GM20431 (cell line): ENCODE measurements at regions not wholly inside any gene's neighbourhood (a gene's known extent, or its start where the extent isn't known, plus 50 kb on each side); places are given as distances from the start of the nearest gene placed in this dataset.

Experiments
- in situ Hi-C: fragments of 300-500 bp; cut with MseI, MboI; formaldehyde crosslinking; loops from one replicate; pipeline ENCODE4 v1.15.0; 2020; ENCODE audit warnings: low sequenced_read_pairs; ENCODE audit not compliant: unreplicated experiment

- in situ Hi-C loops, result loop anchor here (25.0 kb wide), 1 partner anchor 97 kb away; no protein-coding TSS in a partner anchor
Measured at GRCh38 chr3:87634426-87634825, 358.0 kb upstream of the POU1F1 start.

GRCh38 chr3:87627316-87627715, 350.9 kb upstream of the POU1F1 start:
- in situ Hi-C loops, result loop anchor here (25.0 kb wide), 1 partner anchor 90 kb away; no protein-coding TSS in a partner anchor

GRCh38 chr3:87626546-87626945, 350.2 kb upstream of the POU1F1 start:
- in situ Hi-C loops, result loop anchor here (25.0 kb wide), 1 partner anchor 89 kb away; no protein-coding TSS in a partner anchor

- in situ Hi-C loops, result loop anchor here (25.0 kb wide), 1 partner anchor 89 kb away; no protein-coding TSS in a partner anchor
Measured at GRCh38 chr3:87625876-87626275, 349.5 kb upstream of the POU1F1 start.

GRCh38 chr3:87624860-87625259, 348.5 kb upstream of the POU1F1 start:
- in situ Hi-C loops, result loop anchor here (25.0 kb wide), 1 partner anchor 88 kb away; no protein-coding TSS in a partner anchor

GRCh38 chr3:87621667-87622066, 345.3 kb upstream of the POU1F1 start:
- in situ Hi-C loops, result no loop called here

GRCh38 chr3:87615506-87615905, 339.1 kb upstream of the POU1F1 start:
- in situ Hi-C loops, result no loop called here

GRCh38 chr3:87614998-87615397, 338.6 kb upstream of the POU1F1 start:
- in situ Hi-C loops, result no loop called here

- in situ Hi-C loops, result no loop called here
Measured at GRCh38 chr3:87607234-87607633, 330.9 kb upstream of the POU1F1 start.

- in situ Hi-C loops, result no loop called here
Measured at GRCh38 chr3:87595798-87596197, 319.4 kb upstream of the POU1F1 start.

GRCh38 chr3:87581240-87581639, 304.9 kb upstream of the POU1F1 start:
- in situ Hi-C loops, result no loop called here

- in situ Hi-C loops, result no loop called here
Measured at GRCh38 chr3:87576752-87577151, 300.4 kb upstream of the POU1F1 start.

- in situ Hi-C loops, result no loop called here
Measured at GRCh38 chr3:87575550-87575949, 299.2 kb upstream of the POU1F1 start.

- in situ Hi-C loops, result no loop called here
Measured at GRCh38 chr3:87568331-87568730, 291.9 kb upstream of the POU1F1 start.

GRCh38 chr3:87564438-87564837, 288.1 kb upstream of the POU1F1 start:
- in situ Hi-C loops, result no loop called here

- in situ Hi-C loops, result no loop called here
Measured at GRCh38 chr3:87563712-87564111, 287.3 kb upstream of the POU1F1 start.

- in situ Hi-C loops, result no loop called here
Measured at GRCh38 chr3:87558492-87558891, 282.1 kb upstream of the POU1F1 start.

- in situ Hi-C loops, result no loop called here
Measured at GRCh38 chr3:87555290-87555689, 278.9 kb upstream of the POU1F1 start.

- in situ Hi-C loops, result no loop called here
Measured at GRCh38 chr3:87553058-87553457, 276.7 kb upstream of the POU1F1 start.

- in situ Hi-C loops, result no loop called here
Measured at GRCh38 chr3:87550892-87551291, 274.5 kb upstream of the POU1F1 start.

GRCh38 chr3:87549208-87549607, 272.8 kb upstream of the POU1F1 start:
- in situ Hi-C loops, result loop anchor here (25.0 kb wide), 1 partner anchor 88 kb away; no protein-coding TSS in a partner anchor

GRCh38 chr3:87548271-87548670, 271.9 kb upstream of the POU1F1 start:
- in situ Hi-C loops, result loop anchor here (25.0 kb wide), 1 partner anchor 89 kb away; no protein-coding TSS in a partner anchor
